GM19397 (cell line): ENCODE measurements at regions not wholly inside any gene's neighbourhood (a gene's known extent, or its start where the extent isn't known, plus 50 kb on each side); places are given as distances from the start of the nearest gene placed in this dataset.
"Not testable (repeated sequence)": the region's sequence is repeated elsewhere in the genome, so short reads cannot be mapped to it uniquely, and the experiment has no call there.

Source experiments
- ATAC-seq: cut with Tn5 transposase; IDR thresholded peaks from one replicate; pipeline ENCODE4 v1.9.1; 2021; ENCODE audit warnings: mild to moderate bottlenecking, moderate library complexity; ENCODE audit not compliant: unreplicated experiment

DNA sequence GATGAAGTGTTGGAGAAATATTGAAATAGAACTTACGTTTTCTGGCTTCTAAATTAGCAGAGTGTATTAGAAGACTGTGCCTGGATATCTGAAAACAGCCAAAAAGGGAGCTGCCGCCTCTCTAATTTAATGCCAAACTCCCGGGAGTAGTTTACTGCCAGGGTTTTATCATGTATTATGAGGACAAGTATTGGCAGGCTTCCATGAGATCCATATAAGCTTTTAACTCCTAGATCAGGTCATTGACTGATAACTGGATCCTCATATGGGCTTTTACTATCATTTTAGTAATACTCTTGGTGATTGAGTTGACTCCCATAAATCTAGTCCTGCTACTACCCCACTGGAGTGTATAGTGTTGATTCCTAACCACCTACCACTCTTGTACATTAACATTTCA, 178.4 kb upstream of the CXADR start:
- no peak for ATAC-seq

DNA sequence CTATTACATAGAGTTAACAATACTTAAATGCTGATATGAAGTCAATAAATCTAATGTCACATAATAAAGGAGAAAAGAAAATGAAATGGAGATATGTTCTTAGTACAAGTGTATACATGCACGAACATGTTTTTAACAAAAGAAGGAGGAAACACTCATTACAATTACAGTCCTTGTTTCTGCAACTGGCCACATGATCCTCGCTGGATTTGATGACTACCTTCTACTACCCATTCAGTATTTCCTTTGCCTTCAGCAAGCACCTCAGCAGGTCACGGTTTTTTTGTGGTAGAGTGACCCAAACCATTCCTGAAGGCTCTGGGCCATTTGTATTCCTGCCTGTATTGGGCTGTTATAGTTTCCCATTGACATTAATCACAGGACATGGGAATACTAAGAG, 172.8 kb upstream of the CXADR start:
- ATAC-seq = no peak

DNA sequence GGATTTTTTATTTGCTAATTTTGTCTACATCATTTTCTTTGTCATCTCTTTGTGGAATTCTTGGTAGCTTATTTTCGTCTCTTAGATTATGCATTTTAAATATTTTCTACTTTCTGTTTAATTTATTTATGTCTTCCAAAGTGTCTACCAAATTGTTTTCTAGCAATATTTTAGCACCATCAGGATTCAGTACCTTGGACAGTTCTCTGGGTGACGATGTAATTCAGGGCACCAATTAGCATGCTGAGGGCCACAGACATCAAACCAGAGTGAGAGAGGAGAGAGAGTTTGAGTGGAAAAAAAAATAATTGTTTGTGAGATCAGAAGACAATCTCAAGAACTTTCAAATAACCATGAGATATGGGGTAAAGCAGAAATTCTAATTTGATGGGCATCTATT, 169.8 kb upstream of the CXADR start:
- ATAC-seq = no peak

DNA sequence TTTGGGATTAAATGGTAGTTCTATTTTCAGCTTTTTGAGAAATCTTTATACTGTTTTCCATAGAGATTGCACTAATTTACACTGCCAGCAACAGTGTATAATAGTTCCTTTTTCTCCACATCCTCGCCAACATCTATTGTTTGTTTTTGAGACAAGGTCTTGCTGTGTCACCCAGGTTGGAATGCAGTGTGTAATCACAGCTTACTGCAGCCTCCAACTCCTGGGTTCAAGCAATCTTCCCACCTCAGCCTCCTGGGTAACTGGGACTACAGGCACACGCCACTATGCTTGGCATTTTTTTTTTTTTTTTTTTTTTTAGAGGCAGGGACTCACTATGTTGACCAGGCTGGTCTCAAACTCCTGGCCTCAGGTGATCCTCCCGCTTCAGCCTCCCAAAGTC, 164.5 kb upstream of the CXADR start:
- no peak for ATAC-seq

DNA sequence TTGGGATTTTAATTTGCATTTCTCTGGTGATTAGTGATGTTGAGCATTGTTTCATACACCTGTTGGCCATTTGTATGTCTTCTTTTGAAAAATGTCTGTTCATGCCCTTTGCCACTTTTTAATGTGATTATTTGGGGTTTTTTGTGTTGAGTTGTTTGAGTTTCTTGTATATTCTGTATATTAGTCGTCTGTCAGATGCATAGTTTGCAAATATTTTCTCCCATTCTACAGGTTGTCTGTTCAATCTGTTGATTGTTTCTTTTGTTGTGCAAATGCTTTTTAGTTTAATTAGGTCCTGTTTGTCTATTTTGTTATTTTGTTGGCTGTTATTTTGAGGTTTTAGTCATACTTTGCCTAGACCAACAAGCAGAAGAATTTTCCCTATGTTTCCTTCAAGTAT, 164.0 kb upstream of the CXADR start:
- no peak for ATAC-seq

DNA sequence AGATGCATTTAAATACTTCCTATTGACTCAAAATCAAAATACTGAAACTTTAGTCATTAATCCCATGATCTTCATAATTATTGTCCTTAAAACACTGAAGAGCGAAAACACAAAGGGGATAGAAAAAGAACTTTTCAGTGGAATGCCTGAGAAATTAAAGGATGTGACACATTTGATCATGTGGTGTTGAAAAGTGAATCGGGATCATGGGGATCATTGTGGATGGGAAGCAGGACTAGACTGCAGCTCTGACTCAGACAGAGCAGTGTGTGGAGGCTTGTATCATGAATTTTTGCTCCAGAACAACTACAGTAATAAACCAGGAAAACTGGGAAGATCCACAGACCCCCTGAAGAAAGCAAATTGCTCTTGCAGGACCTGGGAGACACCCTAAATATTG, 161.1 kb upstream of the CXADR start:
- no peak for ATAC-seq

DNA sequence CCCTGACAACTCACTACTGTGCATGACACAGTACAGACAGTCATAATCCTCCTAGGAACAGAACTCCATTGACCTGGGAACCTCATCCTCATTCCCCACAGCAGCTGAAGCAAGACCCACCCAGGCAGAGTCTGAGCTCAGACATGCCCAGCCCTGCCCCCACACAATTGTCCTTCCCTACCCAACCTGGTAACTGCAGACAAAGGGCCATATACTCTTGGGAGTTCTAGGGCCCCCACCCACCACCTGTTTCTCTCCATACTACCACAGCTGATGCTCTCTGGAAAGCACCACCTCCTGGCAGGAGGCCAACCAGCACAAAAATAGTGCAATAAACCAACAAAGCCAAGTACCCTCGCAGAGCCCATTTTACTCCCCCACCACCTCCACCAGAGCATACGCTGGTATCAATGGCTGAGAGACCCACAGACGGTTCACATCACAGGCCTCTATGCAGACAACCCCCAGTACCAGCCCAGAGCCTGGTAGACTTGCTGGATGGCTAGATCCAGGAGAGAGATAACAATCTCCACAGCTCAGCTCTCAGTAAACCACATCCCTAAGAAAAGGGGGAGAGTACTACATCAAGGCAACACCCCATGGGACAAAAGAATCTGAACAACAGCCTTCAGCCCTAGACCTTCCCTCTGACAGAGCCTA, 159.7 kb upstream of the CXADR start:
- no peak for ATAC-seq

DNA sequence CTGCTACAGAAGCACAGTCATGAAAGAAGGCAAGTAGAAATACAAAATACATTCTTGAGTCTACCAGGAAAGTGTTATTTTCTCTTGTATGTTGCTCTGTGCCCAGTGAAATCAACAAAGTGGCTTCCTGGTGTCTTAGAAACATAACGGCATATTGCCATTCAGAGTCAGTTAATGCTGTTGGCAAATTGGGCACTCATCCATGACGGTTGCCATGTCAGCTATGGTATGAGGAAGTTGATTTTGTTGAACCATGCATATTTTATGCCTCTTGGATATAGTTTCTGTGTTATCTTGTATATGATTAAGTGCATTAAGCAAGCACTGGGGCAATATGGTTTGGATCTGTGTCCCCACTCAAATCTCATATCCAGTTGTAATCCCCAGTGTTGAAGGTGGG, 153.1 kb upstream of the CXADR start:
- no peak for ATAC-seq

DNA sequence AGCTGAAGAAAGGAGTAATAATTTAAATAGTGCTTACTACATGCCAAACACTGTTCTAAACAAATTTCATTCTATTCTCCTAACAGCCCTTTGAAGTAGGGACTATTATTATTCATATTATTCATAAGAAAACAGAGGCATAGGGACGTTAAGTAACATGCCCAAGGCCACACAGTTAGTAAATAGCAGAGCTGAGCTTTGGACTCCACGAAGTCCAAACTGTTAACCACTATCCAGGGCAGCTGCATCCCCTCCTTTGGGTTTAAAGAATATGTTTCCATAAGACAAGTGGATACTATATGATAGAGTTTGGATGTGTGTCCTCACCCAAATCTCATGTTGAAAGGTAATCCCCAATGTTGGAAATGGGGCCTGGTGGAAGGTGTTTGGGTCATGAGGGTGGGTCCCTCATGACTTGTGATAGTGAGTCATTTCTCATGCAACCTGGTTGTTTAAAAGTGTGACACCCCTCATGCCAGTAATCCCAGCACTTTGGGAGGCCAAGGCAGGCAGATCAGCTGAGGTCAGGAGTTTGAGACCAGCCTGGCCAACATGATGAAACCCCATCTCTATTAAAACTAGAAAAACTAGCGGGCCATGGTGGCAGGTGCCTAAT, 144.0 kb upstream of the CXADR start:
- ATAC-seq = no peak

DNA sequence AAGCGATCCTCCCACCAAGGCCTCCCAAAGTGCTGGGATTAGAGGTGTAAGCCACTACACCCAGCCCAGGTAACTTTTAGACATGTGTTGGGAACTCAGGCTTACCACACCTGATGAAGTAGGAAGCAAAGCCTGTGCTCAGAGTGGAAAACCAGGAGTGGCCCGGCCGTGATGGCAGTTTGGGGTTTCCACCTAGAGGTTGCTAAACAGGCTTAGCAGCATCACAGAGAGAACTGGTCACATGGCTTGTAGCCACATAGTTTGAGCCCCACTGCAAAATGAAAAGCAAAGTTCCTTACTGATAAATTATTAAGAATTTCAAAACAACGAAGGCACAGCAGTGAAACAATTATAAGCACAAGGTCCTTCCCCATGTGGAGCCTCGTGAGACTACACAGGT, 142.6 kb upstream of the CXADR start:
- ATAC-seq = no peak

DNA sequence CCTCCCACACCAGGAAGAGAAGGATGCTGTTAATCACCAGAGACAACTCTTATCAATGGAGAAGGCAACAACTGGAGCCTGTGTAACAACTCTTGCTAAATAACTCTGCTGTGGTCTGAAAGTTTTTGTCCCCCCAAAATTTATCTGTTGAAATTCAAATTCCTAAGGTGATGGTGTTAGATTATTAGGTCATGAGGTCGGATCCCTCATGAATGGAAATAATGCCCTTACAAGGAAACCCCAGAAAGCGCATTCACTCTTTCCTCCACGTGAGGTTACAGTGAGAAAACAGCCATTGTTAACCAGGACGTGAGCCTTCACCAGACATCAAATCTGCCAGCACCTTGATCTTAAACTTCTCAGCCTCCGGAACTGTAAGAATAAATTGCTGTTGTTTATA, 141.9 kb upstream of the CXADR start:
- ATAC-seq = no peak

DNA sequence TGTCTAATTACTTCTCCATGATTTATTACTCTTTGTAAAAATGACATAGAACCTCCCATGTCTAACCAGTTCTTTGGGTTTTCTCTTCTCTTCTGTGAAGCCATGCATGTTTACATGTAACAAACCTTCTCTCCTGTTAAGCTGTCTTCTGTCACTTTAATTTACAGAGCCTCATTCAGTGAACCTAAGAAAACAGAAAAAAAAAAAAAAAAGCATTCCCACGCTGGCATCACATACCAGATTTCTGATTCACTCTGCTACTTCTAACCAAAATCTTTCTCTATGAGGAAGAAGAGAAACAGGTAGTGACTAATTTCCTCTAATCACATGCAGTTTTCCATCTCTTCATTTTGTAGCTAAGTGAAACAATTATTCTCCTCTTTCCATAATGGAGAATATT, 141.4 kb upstream of the CXADR start:
- ATAC-seq = no peak

DNA sequence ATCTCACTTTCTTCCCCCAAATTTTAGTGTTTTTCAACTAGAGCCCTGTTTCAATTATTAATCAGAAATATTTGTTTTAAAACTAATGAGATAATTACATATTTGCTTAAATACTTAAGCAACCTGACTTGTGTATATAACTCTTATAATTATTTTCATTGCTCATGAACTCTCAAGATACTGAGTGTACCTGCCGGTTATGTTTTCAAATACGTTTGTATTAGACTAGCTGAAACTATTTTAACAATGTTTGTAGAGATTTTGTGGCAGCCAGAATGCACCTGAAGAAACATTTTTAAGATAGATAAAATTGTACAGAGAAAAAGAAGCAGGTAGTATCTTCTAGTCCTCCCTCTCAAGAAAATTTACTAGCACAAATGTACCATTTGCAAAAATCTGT, 140.6 kb upstream of the CXADR start:
- ATAC-seq = no peak

DNA sequence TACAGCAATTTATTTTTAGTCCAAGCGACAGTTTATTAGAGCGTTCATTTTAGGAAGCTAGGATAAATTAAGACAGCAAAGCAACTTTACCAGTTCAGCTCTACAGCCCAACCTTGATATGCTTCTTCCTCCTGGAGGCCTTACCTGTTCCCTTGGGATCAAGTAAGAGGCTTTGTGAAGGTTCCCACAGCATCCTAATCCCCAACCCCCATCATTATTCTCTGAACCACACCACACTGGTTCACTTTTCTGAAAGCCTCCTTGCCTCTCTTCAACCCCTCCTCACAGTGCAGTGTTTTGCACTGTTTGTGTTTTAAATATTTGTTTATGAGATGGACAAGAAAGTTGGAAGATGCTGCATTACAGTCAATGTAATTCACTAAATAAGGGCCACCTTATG, 126.3 kb upstream of the CXADR start:
- no peak for ATAC-seq

DNA sequence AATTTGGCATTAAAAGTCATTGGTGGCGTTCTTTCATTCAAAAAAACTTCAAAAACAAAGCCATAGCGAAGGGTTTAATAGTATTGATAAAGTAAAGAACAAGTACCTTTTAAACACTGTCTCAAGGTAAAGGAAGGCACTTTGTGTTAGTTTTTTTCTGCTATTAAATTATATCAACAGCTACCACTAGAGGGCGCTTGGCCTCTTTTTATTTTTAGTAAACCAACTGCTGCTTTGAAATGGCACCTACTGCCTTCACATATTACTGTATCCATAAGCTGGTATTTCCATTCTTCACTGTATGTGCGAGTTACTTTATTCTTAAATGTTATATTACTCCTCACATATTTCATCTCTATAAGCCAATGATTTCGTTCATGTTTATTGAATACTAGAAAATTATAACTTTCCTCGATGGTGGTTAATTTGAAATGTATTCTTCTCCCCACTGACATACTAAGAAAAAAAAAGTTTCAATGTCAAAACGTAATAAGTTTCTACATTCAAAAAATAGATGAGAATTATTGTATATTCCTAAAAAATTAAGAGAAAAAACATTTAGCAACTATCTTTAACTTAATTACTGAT, 125.7 kb upstream of the CXADR start:
- peak; percentile 73 for ATAC-seq

DNA sequence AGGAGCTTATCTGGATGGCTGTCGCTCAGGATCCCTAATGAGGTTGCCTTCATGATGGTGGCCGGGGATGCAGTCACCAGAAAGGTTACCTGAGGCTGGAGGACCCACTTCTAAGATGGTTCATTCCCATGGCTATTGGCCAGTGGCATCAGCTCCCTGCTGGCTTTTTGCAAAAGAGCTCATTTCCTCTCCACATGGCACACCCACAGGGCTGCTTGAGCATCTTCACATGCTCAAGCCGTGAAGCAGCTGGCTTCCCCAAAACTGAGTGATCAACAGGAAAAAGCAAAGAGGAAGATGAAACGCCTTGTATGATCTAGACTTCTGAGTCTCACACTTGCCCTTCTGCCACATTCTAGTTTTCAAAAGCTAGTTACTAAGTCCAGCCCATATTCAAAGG, 124.6 kb upstream of the CXADR start:
- no peak for ATAC-seq

DNA sequence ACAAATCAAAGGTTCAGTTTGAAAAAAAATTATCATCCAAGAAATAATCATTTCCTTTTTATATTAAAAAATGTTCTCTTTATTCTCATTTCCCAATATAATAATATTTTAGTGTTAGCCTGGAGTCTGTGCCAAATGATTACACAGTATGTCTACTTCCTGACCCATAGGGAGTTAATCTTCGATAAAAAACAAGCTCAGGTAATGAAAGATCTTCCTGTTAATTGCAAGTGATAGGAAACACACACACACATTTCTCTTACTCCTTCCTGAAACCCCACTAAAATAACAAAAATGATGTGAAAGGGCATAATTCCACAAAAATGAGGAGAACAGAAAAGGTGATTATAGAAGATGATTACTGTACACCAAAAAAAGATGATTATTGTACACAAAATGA, 123.5 kb upstream of the CXADR start:
- ATAC-seq = no peak

DNA sequence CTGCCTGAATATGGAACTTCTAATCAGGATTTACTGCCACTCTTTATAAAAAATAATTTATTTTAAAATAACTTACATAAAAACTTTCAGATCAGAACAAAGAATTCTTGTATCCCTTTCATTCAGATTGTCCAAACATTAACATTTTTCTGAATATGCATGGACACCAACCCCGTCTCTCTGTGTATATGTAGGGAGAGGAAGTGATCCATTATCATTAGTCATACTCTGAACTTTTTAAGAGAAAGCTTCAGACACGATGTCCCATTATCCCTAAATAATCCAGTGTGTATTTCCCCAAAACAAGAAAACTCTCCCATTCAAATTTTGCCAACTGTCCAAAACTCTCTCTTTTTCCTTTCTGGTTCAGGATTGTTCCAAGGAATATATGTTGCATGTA, 122.3 kb upstream of the CXADR start:
- ATAC-seq = no peak

DNA sequence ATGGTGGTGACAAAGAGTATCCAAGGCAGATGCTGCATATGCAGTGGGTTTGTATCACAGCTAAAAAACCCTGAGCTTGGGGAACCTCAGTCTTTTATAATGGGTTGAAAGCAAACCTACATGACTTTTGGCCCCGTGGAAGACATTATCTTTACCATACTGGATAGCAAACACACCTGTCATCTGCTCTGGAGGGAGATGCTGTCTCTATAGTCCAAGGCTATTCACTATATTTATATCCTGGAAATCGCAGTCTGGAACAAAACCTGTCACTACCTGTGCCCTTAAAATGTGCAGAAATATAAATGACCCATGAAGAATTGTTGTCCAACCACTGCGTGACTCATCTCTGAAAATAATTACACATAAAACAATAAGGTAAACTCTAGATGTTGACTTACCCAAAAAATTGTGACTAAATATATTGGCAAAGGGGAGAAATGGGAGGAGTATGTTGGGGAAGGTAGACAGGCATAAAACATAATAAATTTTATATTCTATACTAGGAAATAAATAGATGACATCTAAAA, 121.0 kb upstream of the CXADR start:
- ATAC-seq = no peak

DNA sequence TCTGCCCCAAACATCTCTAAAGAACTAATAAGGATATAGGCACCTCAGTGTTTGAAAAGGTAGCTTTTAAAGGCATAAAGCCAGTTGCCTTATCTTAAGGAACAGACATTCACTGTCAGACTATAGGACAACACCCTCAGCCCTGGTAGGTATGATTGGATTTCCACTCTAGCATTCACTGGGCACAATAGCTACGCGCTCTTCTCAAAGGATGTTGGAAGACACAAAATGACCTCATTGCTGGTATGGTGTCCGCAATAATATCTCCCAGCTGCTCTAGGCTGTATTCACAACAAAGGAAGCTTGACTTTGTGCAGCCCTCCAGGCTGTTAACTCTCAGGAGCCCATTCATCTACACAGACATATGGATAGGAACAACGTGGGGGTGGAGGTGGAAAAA, 119.4 kb upstream of the CXADR start:
- ATAC-seq = no peak

DNA sequence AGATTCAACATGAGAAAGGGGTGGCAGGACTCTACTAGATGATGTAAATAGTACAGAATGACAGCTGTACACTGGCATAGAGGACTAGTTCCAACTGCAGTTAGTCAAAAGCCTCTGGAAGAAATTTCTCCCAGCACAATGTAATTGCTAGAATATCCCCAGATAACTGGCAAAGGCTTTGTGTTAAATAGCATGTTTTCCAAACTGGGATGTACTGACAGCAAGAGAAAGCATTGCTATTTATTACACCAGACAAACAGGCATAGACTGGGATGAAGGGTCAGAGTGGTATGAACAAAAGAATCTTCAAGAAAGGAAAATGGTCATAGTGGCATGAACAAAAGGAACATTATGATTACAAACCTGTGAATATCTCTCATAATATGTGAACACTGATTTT, 115.9 kb upstream of the CXADR start:
- ATAC-seq = no peak

DNA sequence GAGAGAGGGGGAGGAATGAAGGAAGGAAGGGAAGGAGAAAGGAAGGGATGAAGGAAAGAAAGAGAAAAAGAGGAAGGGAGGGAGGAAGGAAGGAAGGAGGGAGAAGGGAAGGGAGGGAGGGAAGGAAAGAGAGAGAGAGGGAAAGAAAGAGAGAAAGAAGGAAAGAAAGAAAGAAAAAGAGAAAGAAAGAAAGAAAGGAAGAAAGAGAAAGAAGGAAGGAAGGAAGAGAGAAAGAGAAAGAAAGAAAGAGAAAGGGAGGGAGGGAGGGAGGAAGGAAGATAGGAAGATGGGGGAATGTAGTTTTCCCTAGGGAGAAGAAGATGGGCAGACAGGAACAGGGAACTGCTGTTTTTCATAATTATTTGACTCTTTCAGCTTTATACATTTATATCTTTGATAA, 115.1 kb upstream of the CXADR start:
- no peak for ATAC-seq

DNA sequence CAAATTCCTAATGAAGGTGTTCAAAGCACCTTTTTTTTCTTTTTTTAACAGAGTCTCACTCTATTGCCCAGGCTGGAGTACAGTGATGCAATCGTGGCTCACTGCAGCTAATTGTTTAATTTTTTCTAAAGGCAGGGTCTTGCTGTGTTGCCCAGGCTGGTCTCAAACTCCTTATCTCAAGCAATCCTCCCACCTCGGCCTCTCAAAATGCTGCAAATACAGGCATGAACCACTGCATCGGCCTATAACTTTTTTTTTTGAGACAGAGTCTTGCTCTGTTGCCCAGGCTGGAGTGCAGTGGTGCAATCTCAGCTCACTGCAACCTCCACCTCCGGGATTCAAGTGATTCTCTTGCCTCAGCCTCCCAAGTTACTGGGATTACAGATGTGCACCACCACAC, 113.9 kb upstream of the CXADR start:
- ATAC-seq = not testable (repeated sequence)
